NCI-H82 (cell line): ENCODE measurements at regions not wholly inside any gene's neighbourhood (a gene's known extent, or its start where the extent isn't known, plus 50 kb on each side); places are given as distances from the start of the nearest gene placed in this dataset.

Experiments used
- DNase-seq: peaks from one replicate; lab custom pipeline; 2025; lab: John Stamatoyannopoulos, UW

DNA sequence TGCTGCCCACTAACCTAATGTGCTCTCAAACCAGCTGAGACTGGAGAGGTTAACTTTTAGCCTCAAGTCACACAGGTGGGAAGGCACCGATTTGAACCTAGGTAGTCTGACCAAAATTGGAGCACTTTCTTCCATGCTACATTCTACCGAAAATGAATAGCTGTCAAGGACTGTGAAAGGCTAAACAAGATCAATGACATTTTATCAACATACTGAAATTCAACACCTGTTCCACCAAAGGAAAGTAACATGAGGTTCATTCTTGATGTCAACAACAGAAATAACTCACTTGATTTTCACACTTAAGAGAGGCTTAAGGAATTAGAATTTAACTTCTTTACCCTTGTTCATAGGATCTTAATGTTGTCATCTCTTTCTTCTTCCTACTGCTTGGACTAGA is 284.4 kb upstream of the MON1B start:
- no peak for DNase-seq

DNA sequence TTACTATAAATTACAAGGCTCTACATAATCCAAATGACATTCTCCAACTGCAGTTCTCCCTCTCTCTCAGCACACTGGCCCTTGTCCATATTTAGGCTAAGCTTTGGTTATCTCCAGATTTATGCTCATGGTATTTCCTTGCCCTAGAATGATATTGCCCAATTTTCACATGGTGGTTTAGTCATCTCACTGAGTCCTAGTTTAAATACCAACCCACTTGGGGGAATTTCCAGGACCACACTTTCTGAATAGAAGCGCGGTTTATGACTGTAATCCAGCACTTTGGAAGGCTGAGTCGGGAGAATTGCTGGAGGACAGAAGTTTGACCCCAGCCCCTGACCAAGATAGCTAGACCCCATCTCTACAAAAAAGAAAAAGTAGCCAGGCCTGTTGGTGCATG is 280.1 kb upstream of the MON1B start:
- no peak for DNase-seq

GRCh38 chr16:76913046-76913445 is 277.9 kb upstream of the MON1B start:
- DNase-seq, result no peak

DNA sequence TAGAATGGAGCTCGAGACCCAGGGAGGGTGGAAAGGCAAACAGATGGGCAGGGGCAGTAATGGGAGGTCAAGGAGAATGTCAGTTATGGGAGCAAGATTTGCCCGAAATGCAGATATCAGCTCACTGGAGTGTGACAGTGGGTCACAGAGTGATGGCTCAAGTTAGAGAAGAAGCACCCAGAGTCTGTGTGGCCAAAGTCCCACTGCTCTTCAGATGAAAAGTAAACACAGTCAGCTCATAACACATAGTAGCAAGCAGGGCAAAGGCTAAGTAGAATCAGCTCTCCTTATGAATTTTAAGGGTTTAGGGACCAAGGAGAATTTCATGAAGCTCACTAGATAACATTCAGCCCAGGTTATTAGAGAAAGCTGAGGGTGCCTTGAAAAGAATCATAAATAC is 264.9 kb upstream of the MON1B start:
- DNase-seq, result no peak

DNA sequence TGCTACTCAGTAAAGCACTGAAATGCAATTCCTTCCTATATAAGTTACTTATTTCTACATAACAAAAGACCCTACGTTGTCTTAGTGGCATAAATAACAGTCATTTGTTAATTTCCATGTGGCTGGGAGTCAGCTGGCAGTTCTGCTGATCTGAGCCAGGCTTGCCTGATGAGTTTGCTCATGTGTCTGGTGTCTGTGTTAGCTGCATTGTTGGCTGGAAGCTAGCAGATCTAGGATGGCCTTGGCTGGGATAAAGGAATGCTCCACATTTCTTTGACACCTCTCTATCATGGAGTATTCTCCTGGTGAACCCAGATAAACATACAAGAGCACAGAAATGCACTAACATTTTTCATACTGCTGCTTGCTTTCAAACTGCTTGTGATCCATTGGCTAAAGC is 264.4 kb upstream of the MON1B start:
- no peak for DNase-seq

GRCh38 chr16:76931186-76931585 is 259.8 kb upstream of the MON1B start:
- no peak for DNase-seq

GRCh38 chr16:76932541-76933211 is 258.3 kb upstream of the MON1B start:
- DNase-seq, result no peak

GRCh38 chr16:76940251-76940650 is 250.7 kb upstream of the MON1B start:
- no peak for DNase-seq

DNA sequence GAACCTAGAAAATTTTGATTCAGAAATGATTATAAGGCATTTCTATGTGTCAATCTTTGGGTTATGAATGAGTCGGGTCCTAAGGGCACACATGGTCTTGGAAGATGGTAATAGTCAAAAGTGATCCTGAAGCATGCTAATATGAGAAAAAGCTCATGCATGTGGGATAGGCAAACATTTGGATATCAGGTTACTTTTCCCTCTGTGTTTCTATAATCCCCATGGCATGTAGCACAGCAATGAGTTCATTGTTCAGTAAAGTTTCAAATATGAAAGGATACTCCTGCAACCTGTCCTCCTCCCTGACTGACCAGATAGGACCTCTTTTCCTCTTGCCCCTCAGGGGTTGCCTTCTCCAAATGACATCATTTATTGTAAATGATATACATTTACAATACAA is 249.9 kb upstream of the MON1B start:
- no peak for DNase-seq

- no peak for DNase-seq
These were observed 248.9 kb upstream of the MON1B start for GRCh38 chr16:76942089-76942488.

- DNase-seq, result no peak
These were observed 247.1 kb upstream of the MON1B start for GRCh38 chr16:76943921-76944320.

- no peak for DNase-seq
These were observed 244.1 kb upstream of the MON1B start for GRCh38 chr16:76946879-76947278.

DNA sequence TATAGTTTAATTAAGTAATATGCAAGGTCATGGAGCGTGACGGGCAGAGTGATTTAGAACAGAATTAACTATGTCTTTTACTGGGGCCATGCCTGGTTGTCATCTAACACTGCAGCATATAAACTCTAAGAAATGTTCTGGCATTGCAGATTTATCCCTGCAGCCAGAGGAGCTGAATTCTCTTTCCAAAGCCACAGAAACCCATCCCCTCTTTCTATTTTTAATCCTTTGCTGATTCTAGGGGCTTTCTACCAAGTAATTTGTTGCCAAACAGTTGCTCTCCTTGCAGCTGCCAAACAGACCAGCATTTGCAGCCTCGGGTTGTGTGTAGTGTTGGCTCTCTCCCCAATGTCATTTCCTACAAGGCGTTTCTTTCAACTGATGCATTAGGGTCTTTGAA is 243.2 kb upstream of the MON1B start:
- no peak for DNase-seq

GRCh38 chr16:76955629-76956028 is 235.4 kb upstream of the MON1B start:
- DNase-seq, result no peak

GRCh38 chr16:76956394-76956793 is 234.6 kb upstream of the MON1B start:
- no peak for DNase-seq

DNA sequence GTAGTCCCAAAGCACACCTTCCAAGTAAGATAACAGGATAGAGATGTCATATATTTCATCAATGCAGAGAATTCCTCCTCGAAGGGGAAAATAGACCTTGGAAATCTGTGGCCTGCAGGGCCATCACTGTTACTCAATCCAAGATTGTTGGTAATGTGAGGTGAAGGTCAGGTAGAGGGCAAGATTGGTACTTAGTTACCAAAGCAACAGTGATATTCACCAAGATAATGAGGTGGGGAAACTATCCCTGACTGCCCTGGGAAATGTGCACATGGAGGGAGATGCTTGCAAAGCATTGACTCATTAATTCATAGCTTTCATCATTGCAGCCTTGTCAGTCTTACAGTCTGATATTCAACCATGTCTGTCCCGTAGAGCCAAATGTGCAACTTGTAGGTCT is 234.1 kb upstream of the MON1B start:
- no peak for DNase-seq

DNA sequence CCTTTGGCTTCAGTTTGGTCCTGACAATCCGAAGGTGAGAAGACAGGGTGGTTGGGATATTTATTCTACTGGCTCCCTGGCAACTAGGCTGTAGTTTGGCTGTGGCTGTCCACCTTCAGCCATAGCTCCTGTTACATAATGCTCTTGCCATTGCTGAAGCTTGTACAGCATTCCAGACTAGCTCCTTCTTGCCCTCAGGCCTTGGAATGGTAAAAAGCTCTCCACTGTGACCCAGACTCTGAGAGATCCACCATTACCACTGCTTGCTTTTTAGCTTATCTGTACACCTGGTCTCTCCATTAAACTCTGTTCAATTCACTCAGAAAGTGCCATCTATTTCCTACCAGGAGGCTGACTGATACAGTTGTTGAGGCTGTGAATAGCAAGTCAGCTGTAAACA is 231.8 kb upstream of the MON1B start:
- DNase-seq, result no peak

DNA sequence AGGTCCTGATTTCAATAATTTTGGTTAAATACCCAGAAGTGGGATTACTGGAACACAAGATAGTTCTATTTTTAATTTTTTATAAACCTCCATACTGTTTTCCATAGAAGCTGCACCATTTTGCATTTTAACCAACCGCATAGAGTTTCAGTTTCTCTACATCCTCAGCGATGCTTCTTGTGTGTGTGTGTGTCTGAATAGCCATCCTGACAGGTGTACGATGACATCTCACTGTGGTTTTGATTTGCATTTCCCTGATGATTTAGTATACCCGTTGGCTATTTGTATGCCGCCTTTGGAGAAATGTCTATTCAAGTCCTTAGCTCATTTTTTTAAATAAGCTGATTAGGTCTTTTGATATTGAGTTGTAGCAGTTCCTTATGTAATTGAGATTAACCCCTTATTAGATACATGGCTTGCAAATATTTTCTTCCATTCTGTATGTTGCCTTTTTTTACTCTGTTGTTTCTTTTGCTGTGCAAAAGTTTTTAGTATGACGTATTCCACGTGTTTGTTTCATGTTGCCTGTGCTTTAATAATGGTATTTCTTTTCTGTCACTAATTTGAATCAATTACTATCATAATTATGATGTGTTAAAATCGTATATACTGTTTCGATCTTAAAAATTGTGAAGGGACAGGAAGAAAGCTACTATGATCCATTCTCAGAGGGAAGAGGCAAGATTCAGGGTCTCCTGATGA is 227.2 kb upstream of the MON1B start:
- no peak for DNase-seq

DNA sequence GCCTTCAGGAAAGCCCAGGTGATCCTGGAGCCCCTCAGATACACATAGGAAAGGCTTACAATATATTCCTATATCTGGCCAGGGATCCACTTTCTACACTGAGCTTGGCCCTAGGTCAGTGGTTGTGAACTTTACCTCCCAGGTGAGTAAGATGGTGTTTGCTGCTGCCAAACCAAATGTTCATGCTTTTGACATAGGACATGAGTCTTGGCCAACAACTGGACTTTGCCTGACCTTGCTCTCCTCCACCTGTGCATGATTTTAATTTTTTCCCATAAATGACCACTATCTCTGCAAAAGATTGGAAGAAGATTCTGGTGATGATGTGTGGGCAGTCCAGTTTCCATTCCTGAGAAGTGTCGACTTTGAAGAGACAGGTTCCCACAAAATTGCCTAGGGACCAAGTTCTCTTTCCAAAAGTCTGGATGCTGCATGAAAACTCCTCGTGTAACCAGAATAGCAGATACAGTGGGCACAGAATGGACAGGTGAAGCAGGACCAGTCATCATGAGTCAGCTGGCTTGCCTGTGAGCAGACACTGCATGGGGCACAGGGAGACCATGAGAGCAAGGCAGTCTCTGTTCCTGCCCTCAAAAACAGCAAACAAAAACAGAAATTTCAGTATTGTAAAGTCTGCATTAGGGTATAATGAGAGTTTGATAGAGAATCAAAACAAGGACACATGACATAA is 226.4 kb upstream of the MON1B start:
- no peak for DNase-seq

DNA sequence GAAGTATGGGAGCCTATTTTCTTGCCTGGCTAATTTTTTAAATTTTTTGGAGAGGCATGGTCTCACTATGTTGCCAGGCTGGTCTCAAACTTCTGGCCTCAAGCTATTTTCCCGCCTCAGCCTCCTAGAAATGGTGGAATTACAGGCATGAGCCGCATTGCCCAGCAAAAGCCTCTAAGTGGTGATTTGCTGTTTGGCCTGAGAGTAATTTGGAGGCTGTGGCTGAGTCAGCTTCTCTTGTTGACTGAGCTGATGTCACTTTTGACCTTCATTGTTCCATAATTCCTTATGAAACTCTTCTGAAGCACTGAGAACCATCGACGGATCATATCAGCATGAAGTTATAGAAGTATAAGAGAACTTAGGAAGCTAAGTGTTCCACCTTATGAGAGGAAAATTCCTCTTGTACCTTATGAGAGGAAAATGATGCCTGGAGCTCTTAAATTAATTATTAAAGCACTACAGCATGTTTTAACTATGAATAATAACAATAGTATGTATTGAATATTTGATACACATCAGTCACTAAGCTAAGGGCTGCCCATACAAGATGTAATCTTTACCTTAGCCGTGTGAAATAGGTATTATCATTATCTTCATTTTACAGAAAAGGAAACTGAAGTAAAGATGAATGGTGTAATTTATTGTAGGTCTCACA is 220.8 kb upstream of the MON1B start:
- DNase-seq, result no peak

GRCh38 chr16:76970745-76971099 is 220.3 kb upstream of the MON1B start:
- no peak for DNase-seq

DNA sequence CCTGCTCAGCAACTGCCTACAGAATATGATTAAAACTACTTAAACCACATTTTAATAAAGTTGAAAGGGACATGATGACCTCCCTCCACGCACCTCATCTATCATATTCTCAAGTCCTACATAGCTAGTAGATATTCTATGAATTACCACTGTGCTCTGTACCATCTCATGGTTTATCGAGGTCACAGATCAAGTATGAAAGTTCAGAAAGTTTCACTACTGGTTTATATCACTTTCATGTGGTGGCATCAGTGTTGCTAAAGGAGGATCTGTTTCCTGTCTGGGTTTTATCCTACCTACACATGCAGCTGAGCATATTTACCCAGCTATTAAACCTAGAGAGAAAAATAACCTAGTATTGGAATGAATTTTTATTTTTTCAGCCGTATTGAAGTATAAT is 214.9 kb upstream of the MON1B start:
- no peak for DNase-seq

DNA sequence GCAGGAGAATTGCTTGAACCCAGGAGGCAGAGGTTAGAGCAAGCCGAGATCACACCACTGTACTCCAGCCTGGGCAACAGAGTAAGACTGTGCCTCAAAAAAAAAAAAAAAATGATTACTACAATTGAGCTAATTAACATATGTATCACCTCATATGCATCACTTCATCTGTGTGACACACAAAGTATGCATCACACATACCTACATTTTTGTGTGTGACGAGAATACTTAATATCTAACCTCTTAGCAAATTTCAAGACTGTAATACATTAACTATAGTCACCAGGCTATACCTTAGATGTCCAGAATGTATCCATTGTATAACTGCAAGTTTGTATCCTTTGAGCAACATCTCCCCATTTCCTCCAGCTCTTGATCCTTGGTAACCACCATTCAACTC is 214.2 kb upstream of the MON1B start:
- no peak for DNase-seq
